Fibroblast of lung (primary cell): ENCODE measurements at regions not wholly inside any gene's neighbourhood (a gene's known extent, or its start where the extent isn't known, plus 50 kb on each side); places are given as distances from the start of the nearest gene placed in this dataset.

Source experiments
- EZH2 ChIP-seq: IDR thresholded peaks from 2 replicates; pipeline ENCODE4 v1.5.1; 2012; ENCODE audit warnings: low read length, control low read depth, mild to moderate bottlenecking; ENCODE audit errors: missing control alignments
- TF ChIP-seq, protein P1 (sequence below), 2 donors: IDR thresholded peaks in 1 of 2; conservative IDR thresholded peaks in 1 of 2; 1 replicate in 1 of 2; 2 replicates in 1 of 2; pipeline ENCODE4 v1.5.1; 2011 to 2012; ENCODE audit warnings: low read length in 2 of 2, control low read depth in 1 of 2, inconsistent platforms in 1 of 2, low read depth in 1 of 2, mild to moderate bottlenecking in 1 of 2

DNA sequence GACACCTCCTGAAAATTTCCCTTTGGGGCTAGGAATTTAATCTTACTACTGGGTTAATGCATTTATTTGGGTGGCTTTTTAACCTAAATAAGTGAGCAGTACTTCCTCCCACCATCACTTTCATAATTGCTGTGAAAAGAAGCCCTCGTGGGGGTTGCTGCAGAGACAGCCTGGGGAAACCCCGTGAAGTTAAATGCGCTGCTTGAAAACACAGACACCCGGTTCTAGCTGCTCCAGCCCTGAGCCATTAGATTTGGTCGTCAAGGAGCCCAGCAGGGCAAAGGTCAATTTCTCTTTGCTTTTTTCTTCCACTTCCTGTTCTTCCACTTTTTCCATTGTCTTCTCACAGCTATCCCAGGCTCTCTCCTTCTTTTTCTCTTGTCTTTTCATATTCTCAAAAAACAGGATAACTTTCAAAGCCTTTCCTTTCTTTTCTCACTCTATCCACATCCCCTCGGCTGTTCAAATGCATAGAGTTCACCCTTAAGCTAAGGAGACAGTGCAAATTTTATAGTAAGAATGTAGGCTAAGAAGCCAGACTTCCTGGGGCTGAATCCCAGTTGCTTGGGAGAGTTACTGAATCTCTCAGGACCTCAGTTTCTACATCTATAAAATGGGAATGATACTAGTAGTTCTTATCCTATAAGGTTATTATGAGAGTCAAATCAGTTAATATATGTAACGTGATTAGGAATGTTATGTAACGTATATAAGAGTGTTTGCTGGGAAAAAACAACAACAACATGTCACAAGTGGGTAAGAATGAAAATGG lies 91.5 kb upstream of the ZNF827 start:
- TF ChIP-seq, protein P1, sequence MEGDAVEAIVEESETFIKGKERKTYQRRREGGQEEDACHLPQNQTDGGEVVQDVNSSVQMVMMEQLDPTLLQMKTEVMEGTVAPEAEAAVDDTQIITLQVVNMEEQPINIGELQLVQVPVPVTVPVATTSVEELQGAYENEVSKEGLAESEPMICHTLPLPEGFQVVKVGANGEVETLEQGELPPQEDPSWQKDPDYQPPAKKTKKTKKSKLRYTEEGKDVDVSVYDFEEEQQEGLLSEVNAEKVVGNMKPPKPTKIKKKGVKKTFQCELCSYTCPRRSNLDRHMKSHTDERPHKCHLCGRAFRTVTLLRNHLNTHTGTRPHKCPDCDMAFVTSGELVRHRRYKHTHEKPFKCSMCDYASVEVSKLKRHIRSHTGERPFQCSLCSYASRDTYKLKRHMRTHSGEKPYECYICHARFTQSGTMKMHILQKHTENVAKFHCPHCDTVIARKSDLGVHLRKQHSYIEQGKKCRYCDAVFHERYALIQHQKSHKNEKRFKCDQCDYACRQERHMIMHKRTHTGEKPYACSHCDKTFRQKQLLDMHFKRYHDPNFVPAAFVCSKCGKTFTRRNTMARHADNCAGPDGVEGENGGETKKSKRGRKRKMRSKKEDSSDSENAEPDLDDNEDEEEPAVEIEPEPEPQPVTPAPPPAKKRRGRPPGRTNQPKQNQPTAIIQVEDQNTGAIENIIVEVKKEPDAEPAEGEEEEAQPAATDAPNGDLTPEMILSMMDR (conservative IDR thresholded peaks at IDR 0.05 in 1 of 2, IDR thresholded peaks at IDR 0.05 in 1 of 2; ENCODE audit: low read depth in 1 of 2, low read length in 2 of 2), result no peak
- no peak for TF ChIP-seq EZH2
